ENCODE measurements at regions not wholly inside any gene's neighbourhood (a gene's known extent, or its start where the extent isn't known, plus 50 kb on each side); places are given as distances from the start of the nearest gene placed in this dataset.

- Histone ChIP-seq H3T11ph (ENCODE audit: low read length) (no peak overlapping the region), H2BK120ac (ENCODE audit: low read depth, low read length, poor library complexity, severe bottlenecking) (no peak overlapping the region), H3K14ac (ENCODE audit: insufficient read depth, low read length) (no peak overlapping the region), H4K8ac (replicated peaks; ENCODE audit: insufficient read length, low read depth, low read length) (no peak overlapping the region), H2BK20ac (ENCODE audit: low read depth, low read length, poor library complexity, severe bottlenecking) (no peak overlapping the region), H3K4me2 (ENCODE audit: insufficient read depth, insufficient read length, low read length) (no peak overlapping the region), H4K20me1 (ENCODE audit: control insufficient read depth, insufficient read depth, insufficient read length) (no peaks in the 10 kb centered on the region), H3K79me2 (ENCODE audit: insufficient read depth, low read length) (no peaks in the 10 kb centered on the region), H2BK12ac (ENCODE audit: insufficient read length, low read depth, low read length) (no peak overlapping the region), H3K27ac (ENCODE audit: insufficient read length, low read depth, low read length) (no peak overlapping the region), H3K79me1 (ENCODE audit: insufficient read depth, low read depth, low read length, poor library complexity, severe bottlenecking) (no peaks in the 10 kb centered on the region), H2AK5ac (ENCODE audit: insufficient read length, low read length) (no peak overlapping the region), H3K9ac (ENCODE audit: extremely low read depth, insufficient read length, low read length) (no peak overlapping the region), H3K18ac (ENCODE audit: insufficient read length, low read depth, low read length) (no peak overlapping the region), H3K27me3 (ENCODE audit: insufficient read depth, low read length) (no peaks in the 10 kb centered on the region; the same call in 1 of the 2 replicates), H4K91ac (ENCODE audit: insufficient read length, low read depth, low read length) (no peak overlapping the region), H2BK15ac (ENCODE audit: low read depth, low read length) (no peak overlapping the region), H3K4ac (ENCODE audit: low read depth, low read length) (no peak overlapping the region), H3K23me2 (ENCODE audit: insufficient read length, low read depth, low read length, poor library complexity, severe bottlenecking) (no peaks in the 10 kb centered on the region), H2AFZ (ENCODE audit: low read length) (no peak overlapping the region), H3K9me3 (ENCODE audit: control insufficient read depth, low read depth, low read length) (no peaks in the 10 kb centered on the region), H4K5ac (ENCODE audit: insufficient read length, low read depth, low read length) (no peak overlapping the region), H3K4me1 (ENCODE audit: insufficient read depth, low read length) (no peaks in the 10 kb centered on the region), H3K23ac (ENCODE audit: insufficient read length, low read depth, low read length) (no peak overlapping the region), H2BK5ac (ENCODE audit: insufficient read length, low read length) (no peak overlapping the region), H3K56ac (ENCODE audit: insufficient read length, low read depth, low read length) (no peak overlapping the region)
- Mint-ChIP-seq H3K27me3 (ENCODE audit: low read depth) (peaks cover 3% of the 10 kb centered on the region), H3K27ac (no peak overlapping the region), H3K36me3 (ENCODE audit: insufficient read depth in 1 of 3, low read depth in 3 of 3) (peaks cover 0 to 8% (median 0%) of the 10 kb centered on the region in 3 experiments; a peak in 3 of 7 replicates), H3K9me3 (peaks cover 0 to 5% of the 10 kb centered on the region in 2 experiments; a peak in 2 of 5 replicates), H3K4me1 (peaks cover 0 to 3% of the 10 kb centered on the region in 2 experiments; a peak in 1 of 4 replicates), H3K4me3 (no peak overlapping the region)
- no peak for DNase-seq
- peak; percentile 93 for TF ChIP-seq CTCF (conservative IDR thresholded peaks at IDR 0.05)
- WGBS (ENCODE audit: extremely low coverage, insufficient read length, low lambda C conversion rate): no CpG with 5 or more reads among the region's 4 CpGs
Measured at GRCh38 chr2:158024288-158024898, 77.3 kb upstream of the UPP2 start.

Data from H9 (cell line).